ENCODE measurements at regions not wholly inside any gene's neighbourhood (a gene's known extent, or its start where the extent isn't known, plus 50 kb on each side); places are given as distances from the start of the nearest gene placed in this dataset.

GRCh38 chr4:38373375-38373774 is 290.6 kb upstream of the KLF3 start:
- Histone ChIP-seq H3K36me3 (no peaks in the 10 kb centered on the region), H3K27me3 (no peaks in the 10 kb centered on the region), H3K27ac (no peak overlapping the region), H3K4me3 (no peak overlapping the region), H3K4me1 (ENCODE audit: low read depth) (no peaks in the 10 kb centered on the region), H3K9me3 (ENCODE audit: low read depth) (no peaks in the 10 kb centered on the region)
- no peak for TF ChIP-seq CTCF (IDR thresholded peaks at IDR 0.05; ENCODE audit: low read depth, low read length)
- no peak for DNase-seq (ENCODE audit: low read depth in 1 of 2, low spot score in 1 of 2)

GRCh38 chr4:38377195-38377594 is 286.8 kb upstream of the KLF3 start:
- no peaks in the 10 kb centered on the region for H3K4me1 ChIP-seq (ENCODE audit: low read depth)
- H3K9me3 ChIP-seq (ENCODE audit: low read depth) = no peaks in the 10 kb centered on the region
- no peak overlapping the region for H3K4me3 ChIP-seq
- no peak for DNase-seq (ENCODE audit: low read depth in 1 of 2, low spot score in 1 of 2)
- H3K27ac ChIP-seq = no peak overlapping the region
- H3K36me3 ChIP-seq = no peaks in the 10 kb centered on the region
- H3K27me3 ChIP-seq = no peaks in the 10 kb centered on the region
- TF ChIP-seq CTCF (IDR thresholded peaks at IDR 0.05; ENCODE audit: low read depth, low read length) = no peak

GRCh38 chr4:38378478-38378877 is 285.5 kb upstream of the KLF3 start:
- H3K36me3 ChIP-seq = no peaks in the 10 kb centered on the region
- peaks cover under 1% of the 10 kb centered on the region for H3K4me1 ChIP-seq (ENCODE audit: low read depth)
- no peak overlapping the region for H3K27ac ChIP-seq
- H3K9me3 ChIP-seq (ENCODE audit: low read depth) = no peaks in the 10 kb centered on the region
- no peak for DNase-seq (ENCODE audit: low read depth in 1 of 2, low spot score in 1 of 2)
- H3K4me3 ChIP-seq = no peak overlapping the region
- no peaks in the 10 kb centered on the region for H3K27me3 ChIP-seq
- TF ChIP-seq CTCF (IDR thresholded peaks at IDR 0.05; ENCODE audit: low read depth, low read length) = no peak

- Histone ChIP-seq H3K4me1 (ENCODE audit: low read depth) (peaks cover 7% of the 10 kb centered on the region), H3K27ac (no peak overlapping the region), H3K9me3 (ENCODE audit: low read depth) (no peaks in the 10 kb centered on the region), H3K27me3 (no peaks in the 10 kb centered on the region), H3K4me3 (no peak overlapping the region), H3K36me3 (no peaks in the 10 kb centered on the region)
- no peak for TF ChIP-seq CTCF (IDR thresholded peaks at IDR 0.05; ENCODE audit: low read depth, low read length)
- peak in 1 of 2 donors; percentile 74 for DNase-seq (ENCODE audit: low read depth in 1 of 2, low spot score in 1 of 2)
These were observed 282.2 kb upstream of the KLF3 start for GRCh38 chr4:38381788-38382187.

GRCh38 chr4:38382520-38382919 is 281.5 kb upstream of the KLF3 start:
- no peaks in the 10 kb centered on the region for H3K36me3 ChIP-seq
- no peak overlapping the region for H3K27ac ChIP-seq
- peaks cover 7% of the 10 kb centered on the region for H3K4me1 ChIP-seq (ENCODE audit: low read depth)
- no peak for DNase-seq (ENCODE audit: low read depth in 1 of 2, low spot score in 1 of 2)
- no peaks in the 10 kb centered on the region for H3K9me3 ChIP-seq (ENCODE audit: low read depth)
- H3K4me3 ChIP-seq = no peak overlapping the region
- no peak for TF ChIP-seq CTCF (IDR thresholded peaks at IDR 0.05; ENCODE audit: low read depth, low read length)
- H3K27me3 ChIP-seq = no peaks in the 10 kb centered on the region

GRCh38 chr4:38383646-38384121 is 280.3 kb upstream of the KLF3 start:
- Histone ChIP-seq H3K4me3 (no peak overlapping the region), H3K27ac (no peak overlapping the region), H3K36me3 (no peaks in the 10 kb centered on the region), H3K9me3 (ENCODE audit: low read depth) (no peaks in the 10 kb centered on the region), H3K4me1 (ENCODE audit: low read depth) (peaks cover 7% of the 10 kb centered on the region), H3K27me3 (no peaks in the 10 kb centered on the region)
- no peak for TF ChIP-seq CTCF (IDR thresholded peaks at IDR 0.05; ENCODE audit: low read depth, low read length)
- DNase-seq (ENCODE audit: low read depth in 1 of 2, low spot score in 1 of 2) = no peak
